GM23248 (cell line): ENCODE measurements at regions not wholly inside any gene's neighbourhood (a gene's known extent, or its start where the extent isn't known, plus 50 kb on each side); places are given as distances from the start of the nearest gene placed in this dataset.

Experiments used
- EZH2 ChIP-seq: fragments of 200-600 bp; sonication (generic); IDR thresholded peaks from 2 replicates; pipeline ENCODE4 v1.6.1; 2018; ENCODE audit warnings: antibody characterized with exemption, mild to moderate bottlenecking; ENCODE audit not compliant: insufficient read depth, poor library complexity, severe bottlenecking
- EZH2phosphoT487 ChIP-seq: fragments of 200-600 bp; sonication (generic); IDR thresholded peaks from 2 replicates; pipeline ENCODE4 v1.6.1; 2018; ENCODE audit warnings: antibody characterized with exemption, moderate library complexity, mild to moderate bottlenecking, low read depth; ENCODE audit not compliant: insufficient read depth

- TF ChIP-seq EZH2 (no peak), EZH2phosphoT487 (no peak)
These were observed 618.6 kb downstream of the EPM2A start for GRCh38 chr6:145116591-145117178.
